ACC112 (cell line): ENCODE measurements at regions not wholly inside any gene's neighbourhood (a gene's known extent, or its start where the extent isn't known, plus 50 kb on each side); places are given as distances from the start of the nearest gene placed in this dataset.
A peak's percentile ranks its signal among the peaks of the same experiment; 100 is the strongest.

Experiments
- H2AFZ ChIP-seq: fragments of 200-600 bp; sonication (generic); one replicate; pipeline ENCODE4 v1.6.0; 2017; ENCODE audit warnings: antibody characterized with exemption, low read length; ENCODE audit not compliant: unreplicated experiment
- H3K27ac ChIP-seq: fragments of 200-600 bp; sonication (generic); 2 replicates; pipeline ENCODE4 v1.5.1; 2014; ENCODE audit warnings: low read depth, mild to moderate bottlenecking, antibody characterized with exemption, low read length, moderate library complexity
- H3K27me3 ChIP-seq: fragments of 200-600 bp; sonication (generic); 2 replicates; pipeline ENCODE4 v1.6.1; 2014; ENCODE audit warnings: mild to moderate bottlenecking, antibody characterized with exemption, low read length, moderate library complexity, mixed read lengths; ENCODE audit not compliant: insufficient read depth
- H3K36me3 ChIP-seq: fragments of 200-600 bp; sonication (generic); 2 replicates; pipeline ENCODE4 v1.6.1; 2016; ENCODE audit warnings: mild to moderate bottlenecking, antibody characterized with exemption, low read length, moderate library complexity, mixed read lengths; ENCODE audit not compliant: insufficient read depth
- H3K4me1 ChIP-seq: fragments of 200-600 bp; sonication (generic); one replicate; pipeline ENCODE4 v1.6.1; 2016; ENCODE audit warnings: low read length, mixed read lengths; ENCODE audit not compliant: insufficient read depth, unreplicated experiment, control insufficient read depth
- H3K4me3 ChIP-seq: fragments of 200-600 bp; sonication (generic); 2 replicates; pipeline ENCODE4 v1.5.1; 2014; ENCODE audit warnings: mild to moderate bottlenecking, low read depth, low read length
- H3K79me2 ChIP-seq: fragments of 200-600 bp; sonication (generic); one replicate; pipeline ENCODE4 v1.6.0; 2016; ENCODE audit warnings: low read length; ENCODE audit not compliant: control insufficient read depth, unreplicated experiment, insufficient read depth

- no peak overlapping the region for H2AFZ ChIP-seq
- no peaks in the 10 kb centered on the region for H3K36me3 ChIP-seq
- H3K4me3 ChIP-seq = no peak overlapping the region
- no peaks in the 10 kb centered on the region for H3K79me2 ChIP-seq
- H3K27me3 ChIP-seq = peaks cover 51% of the 10 kb centered on the region
- peaks cover 12% of the 10 kb centered on the region for H3K4me1 ChIP-seq
- no peak overlapping the region for H3K27ac ChIP-seq
These were observed 147.6 kb upstream of the ECI2 start for GRCh38 chr6:4282926-4283325.

GRCh38 chr6:4281341-4282293 is 146.2 kb upstream of the ECI2 start:
- Histone ChIP-seq H3K27ac (no peak overlapping the region), H2AFZ (peak overlapping the region; percentile 39), H3K79me2 (no peaks in the 10 kb centered on the region), H3K4me3 (peak overlapping the region; percentile 72), H3K4me1 (peaks cover 12% of the 10 kb centered on the region), H3K27me3 (peaks cover 44% of the 10 kb centered on the region), H3K36me3 (no peaks in the 10 kb centered on the region)

- Histone ChIP-seq H3K4me3 (no peak overlapping the region), H3K79me2 (no peaks in the 10 kb centered on the region), H2AFZ (no peak overlapping the region), H3K27ac (no peak overlapping the region), H3K27me3 (peaks cover 35% of the 10 kb centered on the region), H3K36me3 (no peaks in the 10 kb centered on the region), H3K4me1 (peaks cover 12% of the 10 kb centered on the region)
These were observed 145.3 kb upstream of the ECI2 start for GRCh38 chr6:4280707-4281106.

GRCh38 chr6:4280031-4280430 is 144.7 kb upstream of the ECI2 start:
- H3K27ac ChIP-seq = no peak overlapping the region
- peaks cover 33% of the 10 kb centered on the region for H3K27me3 ChIP-seq
- no peaks in the 10 kb centered on the region for H3K36me3 ChIP-seq
- peaks cover 12% of the 10 kb centered on the region for H3K4me1 ChIP-seq
- H2AFZ ChIP-seq = no peak overlapping the region
- H3K79me2 ChIP-seq = no peaks in the 10 kb centered on the region
- no peak overlapping the region for H3K4me3 ChIP-seq

- Histone ChIP-seq H3K27ac (no peak overlapping the region), H3K79me2 (no peaks in the 10 kb centered on the region), H2AFZ (no peak overlapping the region), H3K4me1 (peaks cover 4% of the 10 kb centered on the region), H3K27me3 (peaks cover 5% of the 10 kb centered on the region), H3K4me3 (no peak overlapping the region), H3K36me3 (no peaks in the 10 kb centered on the region)
These were observed 139.2 kb upstream of the ECI2 start for GRCh38 chr6:4274382-4275082.

- Histone ChIP-seq H3K27ac (no peak overlapping the region), H3K79me2 (no peaks in the 10 kb centered on the region), H3K4me3 (no peak overlapping the region), H2AFZ (no peak overlapping the region), H3K36me3 (no peaks in the 10 kb centered on the region), H3K27me3 (peaks cover 3% of the 10 kb centered on the region; the same call in 1 of the 2 replicates), H3K4me1 (peaks cover 4% of the 10 kb centered on the region)
These were observed 137.6 kb upstream of the ECI2 start for GRCh38 chr6:4272996-4273395.

GRCh38 chr6:4271761-4272470 is 136.5 kb upstream of the ECI2 start:
- Histone ChIP-seq H3K79me2 (no peaks in the 10 kb centered on the region), H3K4me3 (no peak overlapping the region), H3K4me1 (peaks cover 4% of the 10 kb centered on the region), H3K27ac (no peak overlapping the region), H3K27me3 (peaks cover 12% of the 10 kb centered on the region; the same call in 1 of the 2 replicates), H2AFZ (no peak overlapping the region), H3K36me3 (no peaks in the 10 kb centered on the region)

- Histone ChIP-seq H3K79me2 (no peaks in the 10 kb centered on the region), H3K4me3 (no peak overlapping the region), H3K27me3 (peaks cover 19% of the 10 kb centered on the region; the same call in 1 of the 2 replicates), H2AFZ (no peak overlapping the region), H3K27ac (no peak overlapping the region), H3K4me1 (peaks cover 4% of the 10 kb centered on the region), H3K36me3 (no peaks in the 10 kb centered on the region)
These were observed 135.4 kb upstream of the ECI2 start for GRCh38 chr6:4270776-4271175.

- H2AFZ ChIP-seq = no peak overlapping the region
- H3K4me1 ChIP-seq = peaks cover 4% of the 10 kb centered on the region
- no peak overlapping the region for H3K4me3 ChIP-seq
- no peak overlapping the region for H3K27ac ChIP-seq
- H3K27me3 ChIP-seq = peaks cover 25% of the 10 kb centered on the region; the same call in 1 of the 2 replicates
- H3K79me2 ChIP-seq = no peaks in the 10 kb centered on the region
- no peaks in the 10 kb centered on the region for H3K36me3 ChIP-seq
These were observed 134.6 kb upstream of the ECI2 start for GRCh38 chr6:4270001-4270400.

GRCh38 chr6:4268171-4268570 is 132.8 kb upstream of the ECI2 start:
- H3K4me1 ChIP-seq = no peaks in the 10 kb centered on the region
- no peak overlapping the region for H3K27ac ChIP-seq
- H3K79me2 ChIP-seq = no peaks in the 10 kb centered on the region
- H3K27me3 ChIP-seq = peaks cover 31% of the 10 kb centered on the region; the same call in 1 of the 2 replicates
- no peak overlapping the region for H3K4me3 ChIP-seq
- no peak overlapping the region for H2AFZ ChIP-seq
- H3K36me3 ChIP-seq = no peaks in the 10 kb centered on the region
